HL-60 (cell line): ENCODE measurements at regions not wholly inside any gene's neighbourhood (a gene's known extent, or its start where the extent isn't known, plus 50 kb on each side); places are given as distances from the start of the nearest gene placed in this dataset.

Source experiments
- CTCF ChIP-seq: IDR thresholded peaks from one replicate; pipeline ENCODE4 v1.5.1; 2011; ENCODE audit warnings: low read length, control low read depth, inconsistent platforms; ENCODE audit not compliant: insufficient read depth
- POLR2AphosphoS5 ChIP-seq: IDR thresholded peaks from 2 replicates; pipeline ENCODE4 v1.6.1; 2012; ENCODE audit warnings: low read depth

- TF ChIP-seq CTCF, result no peak
- no peak for TF ChIP-seq POLR2AphosphoS5
Observed at GRCh38 chr21:16945580-16945979, 567.3 kb upstream of the CXADR start.
